Colonic mucosa (tissue), 4 donors: ENCODE measurements at regions not wholly inside any gene's neighbourhood (a gene's known extent, or its start where the extent isn't known, plus 50 kb on each side); places are given as distances from the start of the nearest gene placed in this dataset.

ENCODE experiments used
- DNase-seq: peaks from one replicate; pipeline ENCODE4 v3.0.0-alpha.2; 2020
- H3K27ac ChIP-seq: fragments of 200-600 bp; one replicate; pipeline ENCODE4 v1.8.0; 2021
- H3K27me3 ChIP-seq: fragments of 200-600 bp; one replicate; pipeline ENCODE4 v1.8.0; 2021
- H3K36me3 ChIP-seq: fragments of 200-600 bp; one replicate; pipeline ENCODE4 v1.8.0; 2021
- H3K4me1 ChIP-seq: fragments of 200-600 bp; one replicate; pipeline ENCODE4 v1.8.0; 2021; ENCODE audit warnings: mild to moderate bottlenecking
- H3K4me3 ChIP-seq: fragments of 200-600 bp; one replicate; pipeline ENCODE4 v1.8.0; 2021
- H3K9ac ChIP-seq, 2 donors: one replicate each; pipeline ENCODE4 v1.7.0; 2013; ENCODE audit warnings: control low read depth in 2 of 2, low read depth in 2 of 2, low read length in 2 of 2
- H3K9me3 ChIP-seq: fragments of 200-600 bp; one replicate; pipeline ENCODE4 v1.8.0; 2021
- intact Hi-C: fragments of 100-400 bp; cut with DNase I; formaldehyde crosslinking; loops from one replicate; pipeline ENCODE4 v1.14.1; 2022
- TF ChIP-seq, protein P1 (sequence below): fragments of 200-600 bp; IDR thresholded peaks from one replicate; pipeline ENCODE4 v1.8.0; 2022; ENCODE audit warnings: antibody characterized with exemption, mild to moderate bottlenecking
- donor health status: healthy.
- donor health status: DM: no; HTN: no; CAD: no.
- donor health status: DM: no; HTN: no; CAD: no.

GRCh38 chr5:5622806-5623205 lies 200.3 kb downstream of the ICE1 start:
- TF ChIP-seq, protein P1, sequence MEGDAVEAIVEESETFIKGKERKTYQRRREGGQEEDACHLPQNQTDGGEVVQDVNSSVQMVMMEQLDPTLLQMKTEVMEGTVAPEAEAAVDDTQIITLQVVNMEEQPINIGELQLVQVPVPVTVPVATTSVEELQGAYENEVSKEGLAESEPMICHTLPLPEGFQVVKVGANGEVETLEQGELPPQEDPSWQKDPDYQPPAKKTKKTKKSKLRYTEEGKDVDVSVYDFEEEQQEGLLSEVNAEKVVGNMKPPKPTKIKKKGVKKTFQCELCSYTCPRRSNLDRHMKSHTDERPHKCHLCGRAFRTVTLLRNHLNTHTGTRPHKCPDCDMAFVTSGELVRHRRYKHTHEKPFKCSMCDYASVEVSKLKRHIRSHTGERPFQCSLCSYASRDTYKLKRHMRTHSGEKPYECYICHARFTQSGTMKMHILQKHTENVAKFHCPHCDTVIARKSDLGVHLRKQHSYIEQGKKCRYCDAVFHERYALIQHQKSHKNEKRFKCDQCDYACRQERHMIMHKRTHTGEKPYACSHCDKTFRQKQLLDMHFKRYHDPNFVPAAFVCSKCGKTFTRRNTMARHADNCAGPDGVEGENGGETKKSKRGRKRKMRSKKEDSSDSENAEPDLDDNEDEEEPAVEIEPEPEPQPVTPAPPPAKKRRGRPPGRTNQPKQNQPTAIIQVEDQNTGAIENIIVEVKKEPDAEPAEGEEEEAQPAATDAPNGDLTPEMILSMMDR, result no peak
- Histone ChIP-seq H3K27ac (no peak overlapping the region), H3K9me3 (no peaks in the 10 kb centered on the region), H3K9ac (no peak overlapping the region), H3K4me1 (no peaks in the 10 kb centered on the region), H3K36me3 (no peaks in the 10 kb centered on the region), H3K27me3 (no peaks in the 10 kb centered on the region), H3K4me3 (no peak overlapping the region)
- no peak for DNase-seq
- intact Hi-C loops, result no loop called here

- H3K4me1 ChIP-seq, result no peaks in the 10 kb centered on the region
- no peak overlapping the region for H3K9ac ChIP-seq
- intact Hi-C loops, result no loop called here
- no peaks in the 10 kb centered on the region for H3K27me3 ChIP-seq
- no peak overlapping the region for H3K4me3 ChIP-seq
- H3K36me3 ChIP-seq, result no peaks in the 10 kb centered on the region
- DNase-seq, result no peak
- no peaks in the 10 kb centered on the region for H3K9me3 ChIP-seq
- H3K27ac ChIP-seq, result no peak overlapping the region
- TF ChIP-seq, protein P1, result no peak
These were observed 197.1 kb downstream of the ICE1 start for GRCh38 chr5:5619546-5619945.

GRCh38 chr5:5617024-5617423 lies 194.5 kb downstream of the ICE1 start:
- intact Hi-C loops, result no loop called here
- H3K9me3 ChIP-seq, result no peaks in the 10 kb centered on the region
- H3K9ac ChIP-seq, result no peak overlapping the region
- no peaks in the 10 kb centered on the region for H3K4me1 ChIP-seq
- H3K36me3 ChIP-seq, result no peaks in the 10 kb centered on the region
- no peak overlapping the region for H3K4me3 ChIP-seq
- TF ChIP-seq, protein P1, result no peak
- no peak overlapping the region for H3K27ac ChIP-seq
- DNase-seq, result no peak
- H3K27me3 ChIP-seq, result no peaks in the 10 kb centered on the region

GRCh38 chr5:5616247-5616895 lies 193.9 kb downstream of the ICE1 start:
- TF ChIP-seq, protein P1, result no peak
- no peak overlapping the region for H3K4me3 ChIP-seq
- intact Hi-C loops, result no loop called here
- H3K27me3 ChIP-seq, result no peaks in the 10 kb centered on the region
- H3K9me3 ChIP-seq, result no peaks in the 10 kb centered on the region
- H3K9ac ChIP-seq, result no peak overlapping the region
- H3K4me1 ChIP-seq, result no peaks in the 10 kb centered on the region
- no peak for DNase-seq
- no peaks in the 10 kb centered on the region for H3K36me3 ChIP-seq
- no peak overlapping the region for H3K27ac ChIP-seq

- H3K9ac ChIP-seq, result no peak overlapping the region
- H3K27me3 ChIP-seq, result no peaks in the 10 kb centered on the region
- no peaks in the 10 kb centered on the region for H3K36me3 ChIP-seq
- no peak overlapping the region for H3K27ac ChIP-seq
- no peaks in the 10 kb centered on the region for H3K4me1 ChIP-seq
- DNase-seq, result no peak
- H3K9me3 ChIP-seq, result no peaks in the 10 kb centered on the region
- no peak overlapping the region for H3K4me3 ChIP-seq
- intact Hi-C loops, result no loop called here
- TF ChIP-seq, protein P1, result no peak
These were observed 193.1 kb downstream of the ICE1 start for GRCh38 chr5:5615569-5615968.
